ENCODE measurements at regions not wholly inside any gene's neighbourhood (a gene's known extent, or its start where the extent isn't known, plus 50 kb on each side); places are given as distances from the start of the nearest gene placed in this dataset.
"Not testable (repeated sequence)": the region's sequence is repeated elsewhere in the genome, so short reads cannot be mapped to it uniquely, and the experiment has no call there.

- no peaks in the 10 kb centered on the region for H3K4me1 ChIP-seq
- peak; percentile 13 for DNase-seq
- TF ChIP-seq, protein P1, sequence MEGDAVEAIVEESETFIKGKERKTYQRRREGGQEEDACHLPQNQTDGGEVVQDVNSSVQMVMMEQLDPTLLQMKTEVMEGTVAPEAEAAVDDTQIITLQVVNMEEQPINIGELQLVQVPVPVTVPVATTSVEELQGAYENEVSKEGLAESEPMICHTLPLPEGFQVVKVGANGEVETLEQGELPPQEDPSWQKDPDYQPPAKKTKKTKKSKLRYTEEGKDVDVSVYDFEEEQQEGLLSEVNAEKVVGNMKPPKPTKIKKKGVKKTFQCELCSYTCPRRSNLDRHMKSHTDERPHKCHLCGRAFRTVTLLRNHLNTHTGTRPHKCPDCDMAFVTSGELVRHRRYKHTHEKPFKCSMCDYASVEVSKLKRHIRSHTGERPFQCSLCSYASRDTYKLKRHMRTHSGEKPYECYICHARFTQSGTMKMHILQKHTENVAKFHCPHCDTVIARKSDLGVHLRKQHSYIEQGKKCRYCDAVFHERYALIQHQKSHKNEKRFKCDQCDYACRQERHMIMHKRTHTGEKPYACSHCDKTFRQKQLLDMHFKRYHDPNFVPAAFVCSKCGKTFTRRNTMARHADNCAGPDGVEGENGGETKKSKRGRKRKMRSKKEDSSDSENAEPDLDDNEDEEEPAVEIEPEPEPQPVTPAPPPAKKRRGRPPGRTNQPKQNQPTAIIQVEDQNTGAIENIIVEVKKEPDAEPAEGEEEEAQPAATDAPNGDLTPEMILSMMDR (IDR thresholded peaks at IDR 0.05): no peak
- peak overlapping the region in 1 of 4 donors; percentile 39 for H3K27ac ChIP-seq
- intact Hi-C loops (cut with DNase I; ENCODE audit: low total_unique reads) (no loop called here), in situ Hi-C loops (cut with MboI; ENCODE audit: low pct_ligation_motif_present in 1 of 4, low pct_unique_long_range_greater_than_20kb in 1 of 4, low sequenced_read_pairs in 3 of 4) (no loop called here)
- no peaks in the 10 kb centered on the region for H3K36me3 ChIP-seq
- no peaks in the 10 kb centered on the region for H3K27me3 ChIP-seq
- WGBS, 2 donors (ENCODE audit: low coverage in 1 of 2): 8% methylated on average over 15 of the region's 15 CpGs; no CpG with 5 or more reads in 1 of the 2 donors
- no peak overlapping the region for H3K4me3 ChIP-seq
- H3K9me3 ChIP-seq: no peaks in the 10 kb centered on the region
Observed at GRCh38 chr11:71153005-71153390, 99.4 kb downstream of the SHANK2 start.

- DNase-seq; H3K4me3 ChIP-seq; in situ Hi-C loops (cut with MboI; ENCODE audit: low pct_ligation_motif_present in 1 of 4, low pct_unique_long_range_greater_than_20kb in 1 of 4, low sequenced_read_pairs in 3 of 4); H3K27me3 ChIP-seq; intact Hi-C loops (cut with DNase I; ENCODE audit: low total_unique reads); H3K9me3 ChIP-seq; H3K36me3 ChIP-seq; H3K4me1 ChIP-seq: not testable (repeated sequence)
- WGBS, 2 donors (ENCODE audit: low coverage in 1 of 2): 76% methylated on average over 15 of the region's 15 CpGs; no CpG with 5 or more reads in 1 of the 2 donors
- peak overlapping the region in 1 of 4 donors; percentile 39 for H3K27ac ChIP-seq
Observed at GRCh38 chr11:71152312-71153004, 99.9 kb downstream of the SHANK2 start.

DNA sequence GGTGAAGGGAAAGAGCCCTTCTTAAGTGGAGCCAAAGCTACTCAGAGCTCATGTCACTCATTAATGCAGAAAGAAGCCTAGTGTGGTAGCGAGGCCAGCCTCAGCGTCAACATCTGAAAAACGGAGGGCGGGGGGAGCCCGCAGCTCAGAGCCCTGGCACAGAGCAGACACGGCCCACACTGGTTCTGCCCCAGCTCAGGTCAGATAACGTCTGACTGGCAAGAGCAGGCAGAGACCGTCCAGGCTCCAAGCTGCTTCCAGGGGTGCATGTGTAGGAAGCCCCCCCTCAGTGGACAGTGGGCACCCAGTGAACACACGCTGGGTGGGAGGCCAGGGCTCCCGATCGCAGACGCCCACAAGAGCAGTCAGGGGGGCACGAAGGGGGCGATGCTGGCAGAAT lies 100.8 kb downstream of the SHANK2 start:
- 92 to 100% methylated on average over 1 to 14 of the region's 14 CpGs for WGBS, 2 donors (ENCODE audit: low coverage in 1 of 2)
- no peaks in the 10 kb centered on the region for H3K4me1 ChIP-seq
- TF ChIP-seq EP300 (IDR thresholded peaks at IDR 0.05; ENCODE audit: low read depth): no peak
- no peaks in the 10 kb centered on the region for H3K36me3 ChIP-seq
- H3K9me3 ChIP-seq: no peaks in the 10 kb centered on the region
- H3K4me3 ChIP-seq: no peak overlapping the region
- intact Hi-C loops (cut with DNase I; ENCODE audit: low total_unique reads) (no loop called here), in situ Hi-C loops (cut with MboI; ENCODE audit: low pct_ligation_motif_present in 1 of 4, low pct_unique_long_range_greater_than_20kb in 1 of 4, low sequenced_read_pairs in 3 of 4) (no loop called here)
- no peak for DNase-seq
- H3K27me3 ChIP-seq: no peaks in the 10 kb centered on the region
- no peak overlapping the region for H3K27ac ChIP-seq

DNA sequence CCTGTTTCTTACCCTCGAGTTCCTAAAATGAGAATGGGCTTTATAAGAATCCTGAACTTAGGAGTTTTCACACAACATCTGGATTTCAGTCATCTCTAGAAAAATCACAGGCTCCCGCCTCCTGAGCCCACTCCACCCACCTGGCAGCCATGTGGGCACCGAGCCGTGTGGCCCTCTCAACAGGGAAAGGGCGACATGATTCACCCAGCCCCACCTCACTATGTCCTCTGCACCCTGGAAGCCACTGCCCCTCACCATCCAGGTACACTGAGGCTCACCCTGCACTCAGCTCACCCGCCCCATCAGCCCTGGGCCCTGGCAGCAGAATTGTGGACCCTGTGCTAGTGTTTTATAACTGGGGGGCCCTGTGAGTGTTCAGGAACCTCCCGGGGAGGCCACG lies 101.5 kb downstream of the SHANK2 start:
- Histone ChIP-seq H3K9me3 (no peaks in the 10 kb centered on the region), H3K4me1 (no peaks in the 10 kb centered on the region), H3K36me3 (no peaks in the 10 kb centered on the region), H3K27me3 (no peaks in the 10 kb centered on the region), H3K4me3 (no peak overlapping the region), H3K27ac (no peak overlapping the region)
- intact Hi-C loops (cut with DNase I; ENCODE audit: low total_unique reads) (no loop called here), in situ Hi-C loops (cut with MboI; ENCODE audit: low pct_ligation_motif_present in 1 of 4, low pct_unique_long_range_greater_than_20kb in 1 of 4, low sequenced_read_pairs in 3 of 4) (no loop called here)
- DNase-seq: no peak
- WGBS, 2 donors (ENCODE audit: low coverage in 1 of 2): 92% methylated on average over 8 of the region's 8 CpGs; no CpG with 5 or more reads in 1 of the 2 donors
- TF ChIP-seq, protein P1 (IDR thresholded peaks at IDR 0.05): no peak
- no peak for TF ChIP-seq EP300 (IDR thresholded peaks at IDR 0.05; ENCODE audit: low read depth)
- no peak for TF ChIP-seq POLR2AphosphoS5 (IDR thresholded peaks at IDR 0.05)
- no peak for TF ChIP-seq POLR2A (IDR thresholded peaks at IDR 0.05)

- H3K4me1 ChIP-seq: no peaks in the 10 kb centered on the region
- in situ Hi-C loops (cut with MboI; ENCODE audit: low pct_ligation_motif_present in 1 of 4, low pct_unique_long_range_greater_than_20kb in 1 of 4, low sequenced_read_pairs in 3 of 4): no loop called here
- TF ChIP-seq POLR2AphosphoS5 (IDR thresholded peaks at IDR 0.05) (no peak), EP300 (IDR thresholded peaks at IDR 0.05; ENCODE audit: low read depth) (no peak), POLR2A (IDR thresholded peaks at IDR 0.05) (no peak)
- TF ChIP-seq, protein P1 (IDR thresholded peaks at IDR 0.05): no peak
- no peak overlapping the region for H3K4me3 ChIP-seq
- H3K27ac ChIP-seq: no peak overlapping the region
- no peaks in the 10 kb centered on the region for H3K9me3 ChIP-seq
- 91 to 97% methylated on average over 5 to 8 of the region's 8 CpGs for WGBS, 2 donors (ENCODE audit: low coverage in 1 of 2)
- no peak for DNase-seq
- no peaks in the 10 kb centered on the region for H3K36me3 ChIP-seq
- intact Hi-C loops (cut with DNase I; ENCODE audit: low total_unique reads): no loop called here
- H3K27me3 ChIP-seq: no peaks in the 10 kb centered on the region
Observed at GRCh38 chr11:71148716-71149115, 103.7 kb downstream of the SHANK2 start.

All from transverse colon (tissue), 4 donors.